Stimulated activated CD4-positive, alpha-beta T cell treated with anti-CD3 and anti-CD28 coated beads, Interleukin-1b, Interleukin-23, amount 100 ng/mL, for 4 hours (primary cell): ENCODE measurements at regions not wholly inside any gene's neighbourhood (a gene's known extent, or its start where the extent isn't known, plus 50 kb on each side); places are given as distances from the start of the nearest gene placed in this dataset.

Experiments
- DNase-seq, 2 donors: peaks; one replicate each; pipeline ENCODE4 v3.0.0-alpha.2; 2020; ENCODE audit warnings: low read depth in 2 of 2

- no peak for DNase-seq
These were observed 365.8 kb downstream of the FGFR2 start for GRCh38 chr10:121232494-121232893.

DNA sequence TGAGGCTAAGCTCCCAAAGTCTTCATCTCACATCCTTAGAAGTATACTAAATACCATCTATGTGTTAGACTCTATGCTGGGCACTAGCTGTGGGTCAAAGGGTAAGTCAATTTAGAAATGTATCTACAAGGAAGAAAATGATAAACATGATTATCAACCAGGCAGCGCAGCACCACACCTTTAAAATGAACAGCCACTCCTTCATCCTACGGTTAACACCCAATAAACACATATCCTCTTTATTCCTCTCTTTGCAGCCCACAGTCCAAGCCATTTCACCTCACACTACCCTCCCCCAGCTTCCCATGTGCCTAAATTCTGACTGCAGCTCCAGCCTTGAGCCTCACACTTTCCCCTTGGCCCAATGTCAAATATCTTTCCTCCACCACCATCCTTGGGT lies 362.6 kb downstream of the FGFR2 start:
- no peak for DNase-seq

DNA sequence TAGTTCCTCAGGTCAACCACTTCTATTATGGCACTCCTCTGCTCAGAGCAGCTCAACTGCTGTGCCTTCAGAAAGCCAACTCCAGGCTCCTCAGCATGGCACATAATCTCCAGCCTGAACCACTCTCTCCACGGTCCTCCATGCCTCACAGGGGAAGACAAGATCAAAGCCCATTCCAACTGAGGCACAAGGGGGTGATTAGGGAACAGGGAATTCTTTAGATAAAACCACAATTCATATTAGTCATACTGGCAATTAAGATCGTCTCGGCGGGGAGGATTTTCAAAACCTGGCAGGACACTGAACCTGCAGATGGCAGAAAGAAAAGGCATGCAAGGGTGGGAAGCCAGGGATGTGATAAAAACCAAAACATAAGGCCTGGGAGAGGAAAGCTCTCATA lies 361.6 kb downstream of the FGFR2 start:
- DNase-seq, result no peak

DNA sequence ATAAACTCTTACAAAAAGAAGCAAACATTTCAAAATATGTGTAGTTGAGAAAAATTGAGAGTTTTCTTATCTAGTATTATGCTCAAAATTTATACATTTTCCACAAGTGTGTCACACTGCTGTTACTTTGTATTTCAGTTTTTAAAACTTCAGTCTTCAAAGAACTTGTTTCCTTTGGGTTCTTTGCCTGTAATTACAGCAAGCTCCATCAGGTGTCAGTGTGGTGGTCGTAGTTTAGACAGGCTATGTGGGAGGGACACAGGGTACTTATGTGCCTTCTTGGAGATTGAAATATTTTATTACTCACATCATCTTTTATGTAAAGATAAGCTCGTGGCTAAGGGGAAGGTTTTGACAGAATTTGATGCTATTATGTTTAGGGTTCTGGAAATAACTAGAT lies 360.5 kb downstream of the FGFR2 start:
- no peak for DNase-seq

GRCh38 chr10:121240011-121240410 lies 358.2 kb downstream of the FGFR2 start:
- no peak for DNase-seq

DNA sequence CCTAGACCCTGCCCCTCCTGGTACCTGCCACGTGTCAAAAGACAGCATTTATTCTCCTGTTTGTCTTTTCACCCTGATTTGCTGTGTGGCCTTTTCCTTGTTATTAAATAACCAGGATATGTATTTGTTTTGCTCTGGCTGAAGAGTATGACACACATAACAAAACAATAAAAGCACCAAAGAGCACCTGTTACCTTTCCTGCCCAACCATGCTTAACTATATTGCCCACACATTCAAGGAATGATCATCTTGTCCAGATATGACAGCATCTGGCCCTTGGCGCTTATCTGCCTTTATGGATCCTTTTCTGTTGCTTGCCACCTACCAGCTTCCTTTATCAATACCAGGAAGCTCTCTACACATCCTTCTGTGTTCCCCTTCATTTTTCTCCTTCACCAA lies 357.7 kb downstream of the FGFR2 start:
- no peak for DNase-seq

DNA sequence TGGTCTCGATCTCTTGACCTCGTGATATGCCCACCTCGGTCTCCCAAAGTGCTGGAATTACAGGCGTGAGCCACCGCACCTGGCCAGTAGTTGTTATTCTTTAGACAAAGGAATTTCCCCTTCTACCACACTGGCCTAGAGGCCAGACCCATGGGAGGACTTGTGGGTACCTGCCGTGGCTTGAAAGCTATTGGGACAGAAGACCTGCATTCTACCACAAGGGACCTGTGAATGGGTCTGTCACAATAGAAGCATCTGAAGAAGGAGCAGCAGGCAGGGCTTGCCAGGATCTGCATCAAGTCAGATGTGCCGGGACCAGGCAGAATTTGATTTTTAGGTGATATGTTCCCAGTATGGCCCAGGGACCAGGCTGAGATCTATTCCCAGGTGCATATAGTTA lies 356.9 kb downstream of the FGFR2 start:
- DNase-seq, result no peak

DNA sequence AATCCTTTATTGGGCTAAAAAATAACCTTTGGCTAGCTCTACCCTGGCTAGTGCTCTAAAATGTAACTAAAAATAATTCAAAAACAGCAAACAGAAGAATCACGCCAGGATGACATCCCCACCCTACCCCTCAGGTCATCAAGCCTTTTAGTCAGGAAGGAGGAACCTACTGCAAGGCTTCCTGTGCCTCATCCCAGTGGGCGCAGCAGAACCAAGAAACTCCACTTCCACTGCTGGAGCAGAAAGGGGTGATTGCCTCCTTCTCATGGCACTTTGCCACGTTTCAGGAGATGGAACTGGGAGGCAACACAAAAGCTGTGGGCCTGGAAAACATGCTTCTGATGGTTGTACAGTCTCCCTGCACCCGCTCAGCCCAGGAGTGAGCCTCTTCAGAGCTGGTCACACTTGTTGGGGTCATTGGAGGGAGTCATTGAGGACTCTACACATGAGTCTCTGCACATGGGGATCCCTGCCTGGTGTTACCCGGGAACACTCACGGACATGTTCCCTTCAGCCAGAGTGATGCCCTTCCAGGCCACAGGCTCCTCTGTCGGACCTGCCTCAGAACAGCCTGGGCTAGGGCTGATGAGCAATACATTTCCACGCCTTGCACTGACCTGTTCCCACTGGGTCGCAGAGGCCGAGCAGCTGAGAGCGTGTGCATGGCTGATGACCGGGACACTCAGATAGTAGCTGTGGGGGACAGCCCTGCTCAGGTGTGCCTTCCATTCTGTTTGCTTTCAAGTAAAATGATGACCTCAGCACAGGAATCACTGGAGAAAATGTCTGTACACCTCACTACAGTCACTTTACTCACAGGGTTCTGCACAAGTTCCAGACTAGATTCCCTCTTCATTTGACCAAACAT lies 355.3 kb downstream of the FGFR2 start:
- DNase-seq, result no peak

DNA sequence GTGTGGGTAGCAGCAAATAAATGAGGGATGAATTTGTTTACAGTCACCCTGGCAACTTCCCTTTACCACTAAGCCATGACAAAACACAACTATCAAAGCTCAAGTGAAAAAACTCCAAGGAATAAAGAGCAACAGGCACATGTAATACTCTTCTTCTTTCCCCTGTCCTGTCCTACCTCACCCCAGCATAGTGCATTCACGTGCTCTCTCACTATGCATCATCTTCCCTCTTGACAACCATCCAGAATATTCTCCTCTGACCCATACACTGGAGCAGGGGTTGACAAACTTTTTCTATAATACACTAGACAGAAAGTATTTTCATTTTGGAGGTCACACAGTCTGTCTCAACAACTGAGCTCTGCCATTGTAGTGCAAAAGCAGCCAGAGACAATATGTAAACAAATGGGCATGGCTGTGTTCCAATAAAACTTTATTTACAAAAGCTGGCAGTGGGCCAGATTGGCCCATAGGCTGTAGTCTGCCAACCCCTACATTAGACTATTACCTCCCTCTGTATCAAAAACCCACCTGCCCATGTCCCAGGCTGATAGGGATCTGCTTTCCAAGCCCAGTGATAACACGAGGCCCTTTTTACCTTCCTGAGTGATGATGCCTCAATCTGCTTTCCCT lies 354.5 kb downstream of the FGFR2 start:
- DNase-seq, result no peak

DNA sequence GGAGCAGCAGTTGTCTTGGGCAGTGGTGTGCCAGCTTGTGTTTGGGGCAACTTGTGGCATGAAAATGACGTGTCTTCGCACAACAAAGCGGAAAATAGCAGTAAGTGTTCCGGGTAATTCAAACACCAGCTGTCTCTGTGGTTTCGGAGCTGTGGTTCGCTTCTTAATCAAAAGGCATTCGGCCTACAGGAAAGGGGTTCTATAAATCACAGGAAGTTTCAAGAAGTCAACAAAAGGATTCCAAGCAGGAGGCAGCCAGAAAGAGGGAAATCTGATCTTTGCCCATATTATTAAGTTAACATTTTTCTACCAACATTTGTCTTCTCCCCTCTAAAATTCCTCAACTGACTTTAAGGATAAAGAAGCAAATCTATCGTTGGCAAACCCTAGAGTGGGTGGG lies 353.4 kb downstream of the FGFR2 start:
- no peak for DNase-seq

DNA sequence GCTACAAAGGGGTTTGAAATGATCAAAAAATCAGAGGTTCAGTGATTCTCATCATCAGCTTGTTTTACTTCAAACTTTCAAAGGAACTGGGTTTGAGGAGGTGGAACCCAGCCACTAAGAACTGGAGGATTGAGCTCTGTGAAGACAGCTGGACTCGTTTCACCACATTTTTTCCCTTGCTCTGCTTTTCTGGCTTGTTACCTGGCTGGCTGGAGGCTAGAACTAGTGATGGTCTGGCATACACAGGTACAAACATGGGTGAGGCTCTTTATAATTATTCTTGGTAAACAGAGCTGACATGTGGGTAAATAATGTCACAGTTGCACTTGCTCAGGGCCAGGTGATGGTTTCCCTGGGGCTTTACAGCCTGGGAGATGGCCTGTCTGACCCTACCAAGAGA lies 352.5 kb downstream of the FGFR2 start:
- DNase-seq, result no peak

- DNase-seq, result no peak
These were observed 350.0 kb downstream of the FGFR2 start for GRCh38 chr10:121248266-121248665.

GRCh38 chr10:121250995-121251764 lies 347.1 kb downstream of the FGFR2 start:
- DNase-seq, result no peak

DNA sequence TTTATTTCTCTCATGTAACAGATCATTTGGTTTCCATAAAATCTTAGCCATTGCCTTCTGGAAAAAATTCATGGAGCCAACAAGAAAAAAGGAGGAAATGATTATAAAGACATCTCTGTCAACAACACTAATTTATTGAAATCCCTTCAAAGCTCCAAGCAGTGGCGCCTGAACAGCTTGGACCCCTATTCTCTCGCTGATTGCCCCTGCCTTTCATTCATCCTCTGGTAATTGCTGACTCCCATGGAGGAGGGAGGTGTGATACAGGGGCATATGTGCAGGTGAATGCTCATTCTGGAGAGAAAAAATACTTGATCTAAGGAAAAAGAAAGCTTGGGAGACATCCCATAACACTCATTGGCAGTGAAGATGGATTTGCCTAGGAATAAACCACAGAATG lies 345.5 kb downstream of the FGFR2 start:
- DNase-seq, result no peak

- no peak for DNase-seq
These were observed 337.9 kb downstream of the FGFR2 start for GRCh38 chr10:121260377-121260776.

GRCh38 chr10:121261665-121262064 lies 336.6 kb downstream of the FGFR2 start:
- DNase-seq, result no peak

GRCh38 chr10:121262774-121263430 lies 335.3 kb downstream of the FGFR2 start:
- DNase-seq, result no peak

DNA sequence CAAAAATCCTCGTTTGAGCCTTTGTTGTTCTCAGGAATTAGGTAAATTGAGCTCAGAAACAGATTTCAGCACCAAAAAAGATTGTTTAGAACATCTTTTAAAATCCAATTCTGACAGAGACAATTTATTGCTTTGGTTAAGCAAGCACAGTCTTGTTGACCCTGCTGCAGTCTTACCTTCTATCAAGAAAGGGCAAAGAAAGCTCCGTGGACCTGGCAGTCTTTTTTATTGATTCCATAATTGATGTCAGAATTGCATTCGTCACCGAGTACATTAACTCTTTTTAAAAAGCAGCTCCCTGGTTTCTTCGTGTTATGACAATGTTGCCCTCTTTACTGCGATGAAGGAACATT lies 334.8 kb downstream of the FGFR2 start:
- no peak for DNase-seq

- DNase-seq, result no peak
These were observed 332.7 kb downstream of the FGFR2 start for GRCh38 chr10:121265360-121266123.

DNA sequence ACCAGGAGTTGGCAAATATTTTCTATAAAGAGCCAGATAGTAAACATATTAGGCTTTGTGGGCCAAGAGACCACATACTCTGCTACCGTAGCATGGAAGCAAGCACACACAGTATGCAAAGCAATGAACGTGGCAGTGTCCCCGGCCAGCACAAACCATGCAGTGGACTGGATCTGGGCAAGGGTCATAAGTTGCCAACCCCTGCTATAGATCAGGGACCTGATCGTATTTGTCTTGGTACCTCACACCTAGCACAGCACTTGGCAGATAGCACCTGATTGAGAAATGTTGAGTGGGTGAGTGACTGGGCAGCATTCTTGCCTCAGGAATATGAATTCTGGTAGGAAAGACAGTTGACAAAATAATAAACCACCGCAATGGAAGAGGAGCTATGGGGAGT lies 331.9 kb downstream of the FGFR2 start:
- no peak for DNase-seq

DNA sequence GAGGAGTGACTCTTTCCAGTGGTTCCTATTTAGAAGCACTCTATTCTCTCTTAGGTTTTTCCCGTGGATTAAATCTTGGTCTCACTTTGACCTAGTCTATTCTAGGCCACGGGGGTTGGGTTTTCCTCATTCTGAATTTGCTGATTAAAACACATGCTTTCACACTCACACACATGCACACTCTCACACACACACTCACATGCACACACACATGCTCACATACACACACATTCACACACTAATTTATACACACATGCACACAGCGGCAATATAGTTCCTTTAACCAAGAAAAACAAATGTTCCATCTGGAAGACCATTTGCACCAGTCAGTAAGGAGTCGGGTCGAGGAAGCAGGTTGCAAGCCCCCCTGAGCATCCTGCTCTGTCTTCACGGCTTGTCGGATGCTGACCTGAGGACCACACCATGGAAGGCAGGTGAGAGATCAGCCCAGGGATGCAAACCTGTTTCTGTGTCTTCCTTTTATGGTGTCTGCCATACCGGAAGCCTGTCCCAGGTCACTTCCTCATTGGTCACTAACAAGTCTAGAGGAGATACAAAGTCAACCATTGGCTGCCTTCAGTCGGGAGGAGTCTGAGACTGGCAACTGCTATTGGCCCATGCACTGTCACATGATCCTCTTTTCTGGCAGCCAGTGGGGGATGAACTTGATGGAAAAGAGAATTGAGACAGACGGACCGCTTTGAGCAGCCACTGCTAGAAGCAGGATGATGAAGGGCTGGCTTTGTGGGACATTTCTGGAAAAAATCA lies 330.8 kb downstream of the FGFR2 start:
- DNase-seq, result no peak
